ENCODE measurements at regions not wholly inside any gene's neighbourhood (a gene's known extent, or its start where the extent isn't known, plus 50 kb on each side); places are given as distances from the start of the nearest gene placed in this dataset.

GRCh38 chr3:46138581-46138980 is 69.5 kb downstream of the CCR1 start:
- TF ChIP-seq CTCF (IDR thresholded peaks at IDR 0.05; ENCODE audit: low read depth, low read length, poor library complexity, severe bottlenecking), result no peak
- no peak for TF ChIP-seq EZH2phosphoT487 (IDR thresholded peaks at IDR 0.05; ENCODE audit: borderline replicate concordance, low read length)
